ENCODE measurements at regions not wholly inside any gene's neighbourhood (a gene's known extent, or its start where the extent isn't known, plus 50 kb on each side); places are given as distances from the start of the nearest gene placed in this dataset.
"Not testable (repeated sequence)": the region's sequence is repeated elsewhere in the genome, so short reads cannot be mapped to it uniquely, and the experiment has no call there.

- DNase-seq = not testable (repeated sequence)
Measured at GRCh38 chr22:22296047-22296446, 51.5 kb downstream of the VPREB1 start.

DNA sequence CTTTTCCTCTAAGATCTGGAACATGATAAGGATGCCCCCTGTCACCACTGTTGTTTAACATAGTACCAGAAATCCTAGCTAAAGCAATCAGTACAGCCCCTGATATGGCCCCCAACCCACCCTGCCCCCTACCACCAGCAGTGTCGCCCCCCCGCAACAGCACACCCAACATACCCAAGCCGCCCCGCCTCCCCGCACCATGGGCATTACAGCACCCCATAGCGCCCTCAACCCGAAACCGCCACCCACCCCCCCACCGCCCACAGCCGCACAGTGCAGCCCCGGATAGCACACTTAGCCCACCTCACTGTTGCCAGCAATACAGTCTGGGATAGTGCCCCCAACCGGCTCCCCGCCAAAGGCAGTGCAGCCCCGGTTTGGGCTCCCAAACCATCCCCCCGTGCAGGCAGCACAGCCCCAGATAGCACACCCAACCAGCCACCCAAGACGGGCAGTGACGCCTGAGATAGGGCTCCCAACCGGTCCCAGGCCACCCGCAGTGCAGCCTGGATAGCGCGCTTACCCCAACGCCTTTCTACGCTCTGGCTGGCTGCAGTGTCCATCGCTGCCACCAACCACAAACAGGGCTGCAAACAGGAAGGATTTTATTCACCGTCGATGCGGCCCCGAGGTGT, 52.7 kb downstream of the VPREB1 start:
- DNase-seq = not testable (repeated sequence)

GRCh38 chr22:22297794-22298653, 53.4 kb downstream of the VPREB1 start:
- peak; percentile 58 for DNase-seq

DNA sequence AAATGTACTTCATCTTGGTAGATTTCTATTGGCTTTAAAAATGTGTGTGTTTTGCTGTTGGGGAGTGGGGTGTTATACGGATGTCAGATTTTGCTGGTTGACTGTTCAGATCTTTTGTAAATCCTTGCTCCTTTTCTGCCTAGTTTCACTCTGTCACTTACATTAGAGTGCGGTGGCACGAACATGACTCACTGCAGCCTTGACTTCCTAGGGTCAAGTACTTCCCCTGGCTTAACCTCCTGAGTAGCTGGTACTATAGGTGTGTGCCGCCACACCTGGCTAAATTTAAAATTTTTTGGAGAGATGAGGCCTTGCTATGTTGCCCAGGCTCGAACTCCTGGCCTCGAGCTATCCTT, 54.0 kb downstream of the VPREB1 start:
- DNase-seq = not testable (repeated sequence)

DNA sequence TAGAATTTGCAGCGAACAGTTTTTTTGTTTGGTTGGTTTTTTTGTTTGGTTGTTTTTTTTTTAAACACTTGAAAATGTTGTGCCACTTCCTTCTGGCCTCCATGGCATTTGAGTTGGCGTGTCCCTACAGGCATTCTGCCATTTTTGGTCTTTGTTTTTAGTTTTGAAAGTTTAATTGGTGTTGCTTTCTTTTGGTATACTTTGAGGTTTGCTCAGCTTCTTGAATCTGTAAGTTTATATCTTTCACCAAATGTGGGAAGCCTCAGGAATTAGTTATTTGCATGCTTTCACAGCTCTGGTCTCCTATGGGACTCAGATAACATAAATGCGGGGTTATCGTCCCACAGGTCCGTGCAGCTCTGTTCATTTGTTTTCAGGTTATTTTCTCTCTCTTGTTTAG, 55.9 kb downstream of the VPREB1 start:
- DNase-seq = not testable (repeated sequence)

- not testable (repeated sequence) for DNase-seq
Measured at GRCh38 chr22:22300946-22301345, 56.4 kb downstream of the VPREB1 start.

GRCh38 chr22:22316589-22316988, 72.0 kb downstream of the VPREB1 start:
- DNase-seq = no peak

GRCh38 chr22:22318723-22319465, 74.3 kb downstream of the VPREB1 start:
- DNase-seq = no peak

DNA sequence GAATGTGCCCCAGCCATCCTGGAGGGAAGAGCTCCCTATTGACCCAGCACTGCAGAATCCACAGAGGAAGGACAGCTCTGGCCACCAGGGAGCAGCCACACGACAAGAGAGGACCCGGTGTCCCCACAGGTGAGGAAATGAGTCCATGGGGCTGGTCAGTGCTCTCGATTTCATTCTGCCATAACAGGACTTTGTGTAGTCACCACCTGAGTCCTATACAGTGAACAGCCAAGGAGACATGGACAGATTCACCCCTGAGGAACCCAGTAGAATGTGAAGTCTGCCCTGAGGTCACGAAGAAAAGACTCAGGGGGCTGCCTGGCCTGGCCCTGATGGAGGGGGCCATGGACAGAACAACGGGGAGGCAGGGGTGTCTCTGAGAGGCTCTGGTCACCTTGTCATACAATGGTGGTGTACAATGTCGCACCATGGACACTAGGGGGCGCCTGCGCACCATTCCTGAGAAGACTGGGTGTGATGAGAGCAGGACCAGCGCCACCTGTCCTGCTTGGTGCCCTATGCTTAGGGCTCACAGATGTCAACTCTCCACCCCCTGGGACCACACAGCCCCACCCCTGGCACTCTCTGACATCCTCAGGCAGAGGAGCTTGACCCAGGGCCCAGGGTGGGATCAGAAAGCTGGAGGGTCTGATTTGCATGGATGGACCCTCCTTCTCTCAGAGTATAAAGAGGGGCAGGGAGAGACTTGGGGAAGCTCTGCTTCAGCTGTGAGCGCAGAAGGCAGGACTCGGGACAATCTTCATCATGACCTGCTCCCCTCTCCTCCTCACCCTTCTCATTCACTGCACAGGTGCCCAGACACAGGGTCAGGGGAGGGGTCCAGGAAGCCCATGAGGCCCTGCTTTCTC, 77.4 kb downstream of the VPREB1 start:
- peak; percentile 51 for DNase-seq

DNA sequence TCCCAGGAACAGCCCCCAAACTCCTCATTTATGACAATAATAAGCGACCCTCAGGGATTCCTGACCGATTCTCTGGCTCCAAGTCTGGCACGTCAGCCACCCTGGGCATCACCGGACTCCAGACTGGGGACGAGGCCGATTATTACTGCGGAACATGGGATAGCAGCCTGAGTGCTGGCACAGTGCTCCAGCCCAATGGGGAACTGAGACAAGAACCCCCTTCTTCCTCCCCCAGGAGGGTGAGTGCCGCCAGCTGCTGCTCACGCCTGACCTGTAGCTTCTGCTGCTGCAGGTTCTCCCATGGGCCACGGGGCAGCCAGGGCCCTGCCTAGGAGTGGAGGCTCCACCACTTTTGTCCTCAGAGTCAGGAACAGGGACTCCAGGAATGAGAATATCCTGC, 78.2 kb downstream of the VPREB1 start:
- no peak for DNase-seq

DNA sequence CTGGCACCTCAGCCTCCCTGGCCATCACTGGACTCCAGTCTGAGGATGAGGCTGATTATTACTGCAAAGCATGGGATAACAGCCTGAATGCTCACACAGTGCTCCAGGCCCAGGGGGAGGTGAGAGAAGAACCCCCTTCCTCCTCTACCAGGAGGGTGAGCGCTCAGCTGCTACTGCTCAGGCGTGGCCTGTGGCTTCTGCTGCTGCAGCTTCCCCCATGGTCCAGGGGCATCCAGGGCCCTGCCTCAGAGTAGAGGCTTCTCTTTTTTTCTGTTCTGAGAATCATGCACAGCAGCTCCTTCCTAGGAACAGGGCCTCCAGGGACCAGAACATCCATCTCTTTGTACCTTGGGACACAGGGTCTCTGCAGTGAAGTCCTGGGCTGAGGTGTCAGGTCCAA, 83.1 kb downstream of the VPREB1 start:
- DNase-seq = no peak

DNA sequence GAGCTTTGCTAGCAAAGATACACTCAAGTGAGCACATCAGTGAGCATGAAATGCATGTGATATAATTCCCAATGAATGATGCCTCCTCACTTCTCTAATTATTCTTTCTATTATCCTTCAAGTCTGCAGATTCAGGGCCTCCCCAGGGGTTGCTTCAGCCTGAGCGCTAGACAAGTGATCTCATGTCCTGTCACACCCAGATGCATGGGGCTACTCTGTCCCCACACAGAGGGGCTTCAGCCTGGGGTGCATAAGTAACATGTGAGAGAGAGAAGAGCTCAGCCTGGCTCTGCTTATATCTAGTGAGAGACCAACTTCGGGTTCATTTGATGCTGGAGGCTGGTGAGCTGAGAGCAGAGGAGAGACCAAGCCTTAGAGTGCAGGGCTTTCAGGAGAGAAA, 85.2 kb downstream of the VPREB1 start:
- DNase-seq = no peak

DNA sequence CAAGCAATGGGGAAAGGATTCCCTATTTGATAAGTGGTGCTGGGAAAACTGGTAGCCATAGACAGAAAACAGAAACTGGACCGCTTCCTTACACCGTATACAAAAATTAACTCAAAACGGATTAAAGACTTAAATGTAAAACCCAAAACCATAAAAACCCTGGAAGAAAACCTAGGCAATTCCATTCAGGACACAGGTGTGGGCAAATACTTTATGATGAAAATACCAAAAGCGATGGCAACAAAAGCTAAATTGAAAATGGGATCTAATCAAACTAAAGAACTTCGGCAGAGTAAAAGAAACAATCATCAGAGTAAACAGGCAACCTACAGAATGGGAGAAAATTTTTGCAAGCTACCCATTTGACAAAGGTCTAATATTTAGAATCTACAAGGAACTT, 91.1 kb downstream of the VPREB1 start:
- not testable (repeated sequence) for DNase-seq

DNA sequence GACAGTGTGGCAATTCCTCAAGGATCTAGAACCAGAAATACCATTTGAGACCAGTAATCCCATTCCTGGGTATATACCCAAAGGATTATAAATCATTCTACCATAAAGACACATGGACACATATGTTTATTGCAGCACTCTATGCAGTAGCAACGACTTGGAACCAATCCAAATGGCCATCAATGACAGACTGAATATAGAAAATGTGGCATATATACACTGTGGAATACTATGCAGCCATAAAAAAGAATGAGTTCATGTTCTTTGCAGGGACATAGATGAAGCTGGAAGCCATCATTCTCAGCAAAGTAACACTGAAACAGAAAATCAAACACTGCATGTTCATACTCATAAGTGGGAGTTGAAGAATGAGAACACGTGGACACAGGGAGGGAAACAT, 91.7 kb downstream of the VPREB1 start:
- DNase-seq = not testable (repeated sequence)

GRCh38 chr22:22338778-22339177, 94.2 kb downstream of the VPREB1 start:
- not testable (repeated sequence) for DNase-seq

- DNase-seq = no peak
Measured at GRCh38 chr22:22341736-22342135, 97.2 kb downstream of the VPREB1 start.

- DNase-seq = peak; percentile 37
Measured at GRCh38 chr22:22342697-22343580, 98.4 kb downstream of the VPREB1 start.

DNA sequence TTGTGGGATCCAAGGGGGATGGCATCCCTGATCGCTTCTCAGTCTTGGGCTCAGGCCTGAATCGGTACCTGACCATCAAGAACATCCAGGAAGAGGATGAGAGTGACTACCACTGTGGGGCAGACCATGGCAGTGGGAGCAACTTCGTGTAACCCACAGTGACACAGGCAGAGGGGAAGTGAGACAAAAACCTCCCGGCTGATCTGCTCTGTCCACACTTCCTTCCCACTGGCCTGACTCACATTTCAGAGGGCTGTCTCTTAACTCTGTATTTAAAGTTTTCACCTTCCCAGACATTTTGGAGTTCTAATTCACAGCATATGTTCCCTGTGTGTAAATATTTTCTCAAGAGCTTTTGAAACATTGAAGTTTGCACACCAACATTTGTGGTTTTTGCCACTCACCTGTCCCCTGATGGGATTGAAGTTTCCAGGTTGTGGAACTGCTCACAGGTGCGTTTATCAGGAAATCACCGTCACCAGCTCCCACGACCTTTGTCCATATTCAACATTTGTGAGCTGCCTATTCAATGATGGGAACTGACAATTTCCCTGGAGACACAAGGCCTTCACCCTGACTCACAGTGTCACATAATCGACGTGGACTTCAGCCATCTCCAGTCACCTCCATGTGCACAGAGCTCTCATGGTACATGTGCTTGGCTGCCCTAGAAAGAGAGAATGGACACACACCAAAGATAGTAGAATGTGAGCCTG, 99.2 kb downstream of the VPREB1 start:
- DNase-seq = no peak

GRCh38 chr22:22344430-22344829, 99.8 kb downstream of the VPREB1 start:
- no peak for DNase-seq

GRCh38 chr22:22345781-22346180, 101.2 kb downstream of the VPREB1 start:
- no peak for DNase-seq

Data from NCI-H1436 (cell line).